ENCODE measurements at regions not wholly inside any gene's neighbourhood (a gene's known extent, or its start where the extent isn't known, plus 50 kb on each side); places are given as distances from the start of the nearest gene placed in this dataset.
"Not testable (repeated sequence)": the region's sequence is repeated elsewhere in the genome, so short reads cannot be mapped to it uniquely, and the experiment has no call there.

- H3K27me3 ChIP-seq (ENCODE audit: insufficient read depth, low read length); H4K8ac ChIP-seq (replicated peaks; ENCODE audit: insufficient read length, low read depth, low read length); H3K4ac ChIP-seq (ENCODE audit: low read depth, low read length); H3K14ac ChIP-seq (ENCODE audit: insufficient read depth, low read length); H3K4me2 ChIP-seq (ENCODE audit: insufficient read depth, insufficient read length, low read length); H4K20me1 ChIP-seq (ENCODE audit: control insufficient read depth, insufficient read depth, insufficient read length); H3K4me1 ChIP-seq (ENCODE audit: insufficient read depth, low read length); H3K9me3 ChIP-seq (ENCODE audit: control insufficient read depth, low read depth, low read length); DNase-seq; H2BK12ac ChIP-seq (ENCODE audit: insufficient read length, low read depth, low read length); H2AFZ ChIP-seq (ENCODE audit: low read length); H2BK15ac ChIP-seq (ENCODE audit: low read depth, low read length); H3K27ac Mint-ChIP-seq; H3K36me3 Mint-ChIP-seq (ENCODE audit: insufficient read depth in 1 of 3, low read depth in 3 of 3); H2BK5ac ChIP-seq (ENCODE audit: insufficient read length, low read length); H3K4me1 Mint-ChIP-seq; H2BK20ac ChIP-seq (ENCODE audit: low read depth, low read length, poor library complexity, severe bottlenecking); H3K18ac ChIP-seq (ENCODE audit: insufficient read length, low read depth, low read length); H3K79me1 ChIP-seq (ENCODE audit: insufficient read depth, low read depth, low read length, poor library complexity, severe bottlenecking); H3T11ph ChIP-seq (ENCODE audit: low read length); H3K27ac ChIP-seq (ENCODE audit: insufficient read length, low read depth, low read length); H4K5ac ChIP-seq (ENCODE audit: insufficient read length, low read depth, low read length); H2BK120ac ChIP-seq (ENCODE audit: low read depth, low read length, poor library complexity, severe bottlenecking); H3K27me3 Mint-ChIP-seq (ENCODE audit: low read depth); H3K79me2 ChIP-seq (ENCODE audit: insufficient read depth, low read length); H3K23ac ChIP-seq (ENCODE audit: insufficient read length, low read depth, low read length); H3K23me2 ChIP-seq (ENCODE audit: insufficient read length, low read depth, low read length, poor library complexity, severe bottlenecking); H3K56ac ChIP-seq (ENCODE audit: insufficient read length, low read depth, low read length); H3K4me3 Mint-ChIP-seq; H4K91ac ChIP-seq (ENCODE audit: insufficient read length, low read depth, low read length); H3K9ac ChIP-seq (ENCODE audit: extremely low read depth, insufficient read length, low read length); H2AK5ac ChIP-seq (ENCODE audit: insufficient read length, low read length): not testable (repeated sequence)
- peaks cover 27 to 50% of the 10 kb centered on the region in 2 experiments for H3K9me3 Mint-ChIP-seq
- no CpG with 5 or more reads among the region's 7 CpGs for WGBS (ENCODE audit: extremely low coverage, insufficient read length, low lambda C conversion rate)
Observed at GRCh38 chr4:8972635-8973034, 101.0 kb upstream of the HMX1 start.

GRCh38 chr4:8965896-8966295, 94.3 kb upstream of the HMX1 start:
- H3K14ac ChIP-seq (ENCODE audit: insufficient read depth, low read length); H3K36me3 Mint-ChIP-seq (ENCODE audit: insufficient read depth in 1 of 3, low read depth in 3 of 3); H2AFZ ChIP-seq (ENCODE audit: low read length); H4K5ac ChIP-seq (ENCODE audit: insufficient read length, low read depth, low read length); H4K8ac ChIP-seq (replicated peaks; ENCODE audit: insufficient read length, low read depth, low read length); H3K9me3 ChIP-seq (ENCODE audit: control insufficient read depth, low read depth, low read length); H3K56ac ChIP-seq (ENCODE audit: insufficient read length, low read depth, low read length); H3K27ac ChIP-seq (ENCODE audit: insufficient read length, low read depth, low read length); H2BK20ac ChIP-seq (ENCODE audit: low read depth, low read length, poor library complexity, severe bottlenecking); H3K27ac Mint-ChIP-seq; H3K23me2 ChIP-seq (ENCODE audit: insufficient read length, low read depth, low read length, poor library complexity, severe bottlenecking); H3K4me1 ChIP-seq (ENCODE audit: insufficient read depth, low read length); H3K4ac ChIP-seq (ENCODE audit: low read depth, low read length); H4K91ac ChIP-seq (ENCODE audit: insufficient read length, low read depth, low read length); H2BK5ac ChIP-seq (ENCODE audit: insufficient read length, low read length); H3K4me2 ChIP-seq (ENCODE audit: insufficient read depth, insufficient read length, low read length); H2BK15ac ChIP-seq (ENCODE audit: low read depth, low read length); H2BK12ac ChIP-seq (ENCODE audit: insufficient read length, low read depth, low read length); H3K79me2 ChIP-seq (ENCODE audit: insufficient read depth, low read length); H3K9ac ChIP-seq (ENCODE audit: extremely low read depth, insufficient read length, low read length); H3T11ph ChIP-seq (ENCODE audit: low read length); H2BK120ac ChIP-seq (ENCODE audit: low read depth, low read length, poor library complexity, severe bottlenecking); H3K18ac ChIP-seq (ENCODE audit: insufficient read length, low read depth, low read length); H3K4me1 Mint-ChIP-seq; DNase-seq; H3K23ac ChIP-seq (ENCODE audit: insufficient read length, low read depth, low read length); H3K27me3 ChIP-seq (ENCODE audit: insufficient read depth, low read length); H2AK5ac ChIP-seq (ENCODE audit: insufficient read length, low read length); H3K4me3 Mint-ChIP-seq; H4K20me1 ChIP-seq (ENCODE audit: control insufficient read depth, insufficient read depth, insufficient read length); H3K79me1 ChIP-seq (ENCODE audit: insufficient read depth, low read depth, low read length, poor library complexity, severe bottlenecking): not testable (repeated sequence)
- Mint-ChIP-seq H3K27me3 (ENCODE audit: low read depth) (peaks cover 31% of the 10 kb centered on the region), H3K9me3 (peaks cover 11 to 41% of the 10 kb centered on the region in 2 experiments)
- no CpG with 5 or more reads among the region's 15 CpGs for WGBS (ENCODE audit: extremely low coverage, insufficient read length, low lambda C conversion rate)

All from H9 (cell line).